ENCODE measurements at regions not wholly inside any gene's neighbourhood (a gene's known extent, or its start where the extent isn't known, plus 50 kb on each side); places are given as distances from the start of the nearest gene placed in this dataset.

DNA sequence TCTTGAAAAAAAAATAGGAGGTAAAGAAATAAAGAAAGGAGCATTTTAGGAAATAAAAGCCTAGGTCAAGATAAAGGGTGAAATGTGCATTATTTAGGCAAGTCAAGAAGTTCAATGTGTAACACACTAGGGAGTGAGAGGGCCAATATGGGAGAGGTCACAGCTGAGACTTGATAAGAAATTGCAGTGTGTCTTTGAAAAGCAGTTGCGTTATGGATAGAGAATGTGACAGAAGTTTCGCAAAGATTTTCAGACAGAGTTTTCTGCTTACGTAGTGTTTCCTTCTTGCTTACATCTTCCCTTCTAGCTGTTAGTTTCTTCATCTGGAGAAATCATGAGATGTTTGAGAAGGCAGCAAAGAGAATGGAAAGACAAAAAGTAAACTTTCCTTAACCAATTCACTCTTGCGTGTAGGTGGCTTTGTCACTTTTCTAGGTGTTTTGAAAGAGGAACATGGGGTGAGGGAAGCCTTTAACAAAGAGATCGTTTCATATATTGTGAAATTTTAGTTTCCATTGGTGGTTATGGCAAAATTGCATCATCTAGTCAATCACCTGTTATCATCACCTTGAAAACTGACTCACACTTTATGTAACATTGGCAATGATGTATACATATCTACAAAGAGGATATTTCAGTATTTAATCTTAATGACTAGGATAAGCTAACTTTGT, 975.5 kb downstream of the OLFM4 start:
- TF ChIP-seq, protein P1, sequence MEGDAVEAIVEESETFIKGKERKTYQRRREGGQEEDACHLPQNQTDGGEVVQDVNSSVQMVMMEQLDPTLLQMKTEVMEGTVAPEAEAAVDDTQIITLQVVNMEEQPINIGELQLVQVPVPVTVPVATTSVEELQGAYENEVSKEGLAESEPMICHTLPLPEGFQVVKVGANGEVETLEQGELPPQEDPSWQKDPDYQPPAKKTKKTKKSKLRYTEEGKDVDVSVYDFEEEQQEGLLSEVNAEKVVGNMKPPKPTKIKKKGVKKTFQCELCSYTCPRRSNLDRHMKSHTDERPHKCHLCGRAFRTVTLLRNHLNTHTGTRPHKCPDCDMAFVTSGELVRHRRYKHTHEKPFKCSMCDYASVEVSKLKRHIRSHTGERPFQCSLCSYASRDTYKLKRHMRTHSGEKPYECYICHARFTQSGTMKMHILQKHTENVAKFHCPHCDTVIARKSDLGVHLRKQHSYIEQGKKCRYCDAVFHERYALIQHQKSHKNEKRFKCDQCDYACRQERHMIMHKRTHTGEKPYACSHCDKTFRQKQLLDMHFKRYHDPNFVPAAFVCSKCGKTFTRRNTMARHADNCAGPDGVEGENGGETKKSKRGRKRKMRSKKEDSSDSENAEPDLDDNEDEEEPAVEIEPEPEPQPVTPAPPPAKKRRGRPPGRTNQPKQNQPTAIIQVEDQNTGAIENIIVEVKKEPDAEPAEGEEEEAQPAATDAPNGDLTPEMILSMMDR (IDR thresholded peaks at IDR 0.05; ENCODE audit: low read depth, low read length) = no peak
- no peak for DNase-seq (ENCODE audit: low read depth, low spot score)
- H3K9me3 ChIP-seq (ENCODE audit: control insufficient read depth, insufficient read depth, low read length) = no peaks in the 10 kb centered on the region
- ChIA-PET CTCF (no interaction called here), POLR2A (no interaction called here)
- no peak overlapping the region for H3K4me3 ChIP-seq (ENCODE audit: low read depth, low read length)
- no peak overlapping the region for H3K27ac ChIP-seq (ENCODE audit: low read depth, low read length)
- no peaks in the 10 kb centered on the region for H3K27me3 ChIP-seq (ENCODE audit: control insufficient read depth, insufficient read depth, low read length)

DNA sequence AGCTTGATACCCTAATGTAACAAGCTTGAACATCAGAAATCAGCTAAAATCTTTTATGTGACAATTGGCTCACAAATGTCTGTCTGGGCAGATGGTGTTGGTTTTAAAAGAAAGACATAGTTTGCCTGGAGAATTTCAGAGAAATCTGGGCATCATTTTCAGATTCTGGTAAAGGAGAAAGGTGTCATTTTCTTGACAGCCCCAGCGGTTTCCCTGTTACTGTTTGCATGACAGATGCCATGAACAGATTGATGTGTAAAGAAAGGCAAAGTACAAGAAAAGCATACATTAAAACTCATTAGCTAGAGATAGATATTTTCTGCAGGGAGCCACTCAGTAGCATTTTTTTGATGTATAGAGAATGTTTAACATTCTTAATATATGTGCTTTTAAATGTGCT, 987.9 kb downstream of the OLFM4 start:
- ChIA-PET POLR2A (no interaction called here), CTCF (no interaction called here)
- Histone ChIP-seq H3K4me3 (ENCODE audit: low read depth, low read length) (no peak overlapping the region), H3K9me3 (ENCODE audit: control insufficient read depth, insufficient read depth, low read length) (peaks cover 12% of the 10 kb centered on the region), H3K27me3 (ENCODE audit: control insufficient read depth, insufficient read depth, low read length) (no peaks in the 10 kb centered on the region), H3K27ac (ENCODE audit: low read depth, low read length) (no peak overlapping the region)
- no peak for DNase-seq (ENCODE audit: low read depth, low spot score)
- TF ChIP-seq, protein P1 (IDR thresholded peaks at IDR 0.05; ENCODE audit: low read depth, low read length) = no peak

DNA sequence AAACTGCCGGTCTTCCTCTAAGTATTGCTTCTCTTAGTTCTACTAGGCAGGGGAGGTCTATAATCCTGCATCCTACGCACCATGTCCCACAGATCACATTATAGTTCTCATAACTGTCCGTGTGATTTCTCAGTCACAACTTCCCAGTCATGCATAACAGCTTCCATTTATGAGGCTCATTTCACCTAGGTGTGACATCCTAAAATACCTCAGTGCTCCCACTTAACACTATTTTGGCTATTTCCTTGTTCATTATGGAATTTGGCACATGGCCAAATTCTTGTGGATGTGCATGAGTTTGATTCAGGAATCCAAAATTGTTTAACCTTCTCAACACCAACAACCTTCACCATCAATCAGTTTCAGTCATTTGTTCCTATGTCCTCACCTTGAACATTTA, 989.9 kb downstream of the OLFM4 start:
- ChIA-PET POLR2A (no interaction called here), CTCF (no interaction called here)
- no peak overlapping the region for H3K27ac ChIP-seq (ENCODE audit: low read depth, low read length)
- no peak for DNase-seq (ENCODE audit: low read depth, low spot score)
- no peaks in the 10 kb centered on the region for H3K27me3 ChIP-seq (ENCODE audit: control insufficient read depth, insufficient read depth, low read length)
- no peak overlapping the region for H3K4me3 ChIP-seq (ENCODE audit: low read depth, low read length)
- TF ChIP-seq, protein P1 (IDR thresholded peaks at IDR 0.05; ENCODE audit: low read depth, low read length) = no peak
- H3K9me3 ChIP-seq (ENCODE audit: control insufficient read depth, insufficient read depth, low read length) = peaks cover 21% of the 10 kb centered on the region

DNA sequence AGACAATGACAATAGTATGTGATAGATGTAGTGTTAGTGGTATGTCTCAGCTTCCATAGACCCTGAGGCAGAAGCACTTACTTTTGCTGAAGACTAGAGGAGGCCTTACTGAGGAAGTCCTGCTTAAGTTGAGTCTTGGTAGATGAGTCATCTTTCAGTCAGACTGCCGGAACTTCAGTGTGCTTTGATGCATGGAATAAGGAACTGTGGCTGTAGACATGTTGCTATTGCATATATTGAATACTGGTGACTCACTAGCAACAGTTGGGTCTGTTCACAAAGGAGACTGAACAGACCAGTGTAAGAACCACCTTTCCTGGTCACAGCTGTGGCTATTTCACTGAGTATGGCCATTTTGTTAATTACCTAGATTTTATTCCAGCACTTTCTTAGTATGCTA, 1000.6 kb downstream of the OLFM4 start:
- Histone ChIP-seq H3K27me3 (ENCODE audit: control insufficient read depth, insufficient read depth, low read length) (no peaks in the 10 kb centered on the region), H3K27ac (ENCODE audit: low read depth, low read length) (no peak overlapping the region), H3K9me3 (ENCODE audit: control insufficient read depth, insufficient read depth, low read length) (peaks cover 11% of the 10 kb centered on the region), H3K4me3 (ENCODE audit: low read depth, low read length) (no peak overlapping the region)
- ChIA-PET CTCF (no interaction called here), POLR2A (no interaction called here)
- TF ChIP-seq, protein P1 (IDR thresholded peaks at IDR 0.05; ENCODE audit: low read depth, low read length) = no peak
- no peak for DNase-seq (ENCODE audit: low read depth, low spot score)

DNA sequence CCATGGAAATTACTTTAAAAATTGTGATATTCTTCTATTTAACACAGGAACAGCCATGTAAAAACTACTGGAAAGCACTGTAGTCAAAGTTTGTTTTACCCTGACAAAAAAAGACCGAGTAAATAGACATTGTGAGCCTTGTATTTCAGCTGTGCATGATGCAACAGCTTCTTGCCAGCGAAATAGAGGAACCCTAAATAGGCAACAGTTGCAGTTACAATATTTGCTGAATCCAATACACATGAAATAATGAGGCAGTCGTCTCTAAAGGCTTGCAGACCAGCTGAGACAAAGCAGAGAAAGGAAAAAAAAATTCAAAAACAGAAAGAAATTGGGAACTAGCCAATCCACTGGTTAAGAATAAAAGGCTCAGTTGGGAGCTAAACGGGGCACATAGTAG, 1001.1 kb downstream of the OLFM4 start:
- H3K27ac ChIP-seq (ENCODE audit: low read depth, low read length) = no peak overlapping the region
- H3K4me3 ChIP-seq (ENCODE audit: low read depth, low read length) = no peak overlapping the region
- TF ChIP-seq, protein P1 (IDR thresholded peaks at IDR 0.05; ENCODE audit: low read depth, low read length) = no peak
- H3K9me3 ChIP-seq (ENCODE audit: control insufficient read depth, insufficient read depth, low read length) = peaks cover 11% of the 10 kb centered on the region
- DNase-seq (ENCODE audit: low read depth, low spot score) = no peak
- H3K27me3 ChIP-seq (ENCODE audit: control insufficient read depth, insufficient read depth, low read length) = no peaks in the 10 kb centered on the region
- ChIA-PET CTCF (no interaction called here), POLR2A (no interaction called here)

Data from AG04450 (cell line).